ENCODE measurements at regions not wholly inside any gene's neighbourhood (a gene's known extent, or its start where the extent isn't known, plus 50 kb on each side); places are given as distances from the start of the nearest gene placed in this dataset.
"Not testable (repeated sequence)": the region's sequence is repeated elsewhere in the genome, so short reads cannot be mapped to it uniquely, and the experiment has no call there.

GRCh38 chr2:60230596-60230995, 322.9 kb downstream of the BCL11A start:
- no peak for DNase-seq

DNA sequence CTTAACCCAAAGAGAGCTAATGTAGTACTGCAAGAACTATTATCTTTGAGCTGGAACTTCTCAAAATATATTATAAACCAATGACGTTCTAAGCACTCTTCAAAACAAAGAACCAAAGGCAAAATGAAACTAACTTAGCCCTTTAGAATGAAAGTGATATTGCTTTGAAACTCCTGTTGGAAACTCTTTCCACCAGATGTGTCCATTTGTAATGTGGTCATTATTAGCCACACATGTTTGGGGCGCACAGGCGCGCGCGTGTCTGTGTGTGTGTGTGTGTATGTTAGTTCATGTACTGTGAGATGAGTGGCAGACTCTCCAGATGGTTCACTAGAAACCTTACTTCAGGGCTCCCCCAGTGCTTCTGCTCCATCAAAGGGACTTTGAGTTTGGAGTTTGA, 323.4 kb downstream of the BCL11A start:
- no peak for DNase-seq

DNA sequence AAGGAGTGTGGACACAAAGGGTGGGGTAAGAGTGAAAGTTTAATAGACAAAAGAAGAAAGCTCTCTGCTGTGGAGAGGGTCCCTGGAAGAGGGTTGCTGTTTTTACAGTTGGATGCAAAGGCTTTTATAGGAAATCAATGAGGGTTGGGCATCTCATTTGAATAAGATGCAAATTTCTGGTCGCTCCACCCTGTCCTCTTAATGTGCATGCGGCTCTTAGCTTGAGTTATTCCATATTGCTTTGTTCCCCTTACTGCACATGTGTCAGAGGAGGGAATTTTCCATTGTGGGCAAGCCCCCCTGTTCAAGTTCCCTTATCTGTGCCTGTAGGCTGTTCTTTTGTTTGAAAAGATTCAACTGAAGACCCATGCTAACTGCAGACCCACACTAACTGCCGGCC, 326.5 kb downstream of the BCL11A start:
- DNase-seq = no peak

GRCh38 chr2:60226191-60226590, 327.3 kb downstream of the BCL11A start:
- no peak for DNase-seq

DNA sequence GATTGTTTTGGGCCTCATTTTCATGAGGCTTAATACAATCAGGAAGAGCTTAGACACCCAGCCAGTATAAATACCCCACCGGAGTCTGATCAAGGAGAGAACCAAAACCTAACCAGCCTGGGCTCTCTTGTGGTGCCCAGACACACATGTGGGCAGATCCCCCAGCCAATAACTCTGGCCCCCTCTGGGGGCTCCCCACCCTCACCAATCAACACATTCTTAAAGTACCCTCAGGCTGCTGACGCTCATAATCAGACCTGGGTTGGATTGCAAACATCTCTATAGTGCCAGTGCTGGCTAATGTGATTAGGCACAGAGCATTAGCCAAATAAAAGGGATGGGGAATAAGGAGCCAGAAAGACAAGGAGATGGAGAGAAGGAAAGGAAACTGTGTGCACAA, 329.6 kb downstream of the BCL11A start:
- DNase-seq = no peak

DNA sequence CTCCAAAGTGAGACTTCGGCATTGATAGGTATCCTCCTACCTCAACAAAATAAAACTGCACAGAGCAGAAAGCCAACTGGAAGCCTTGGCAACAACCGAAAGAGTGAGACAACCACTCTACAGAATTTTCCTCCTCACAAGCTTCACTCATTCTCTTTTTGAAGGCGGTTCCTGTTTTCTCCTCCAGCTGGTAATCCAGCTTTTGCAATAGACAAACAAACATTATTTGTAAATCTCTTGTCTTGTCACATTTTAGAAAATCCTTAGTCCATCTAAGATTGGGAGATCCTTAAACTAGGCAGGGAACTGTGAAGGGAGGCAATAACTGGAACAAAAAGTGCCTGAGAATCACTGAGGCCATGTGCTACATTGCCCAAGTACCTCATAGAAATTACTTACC, 332.4 kb downstream of the BCL11A start:
- DNase-seq = no peak

DNA sequence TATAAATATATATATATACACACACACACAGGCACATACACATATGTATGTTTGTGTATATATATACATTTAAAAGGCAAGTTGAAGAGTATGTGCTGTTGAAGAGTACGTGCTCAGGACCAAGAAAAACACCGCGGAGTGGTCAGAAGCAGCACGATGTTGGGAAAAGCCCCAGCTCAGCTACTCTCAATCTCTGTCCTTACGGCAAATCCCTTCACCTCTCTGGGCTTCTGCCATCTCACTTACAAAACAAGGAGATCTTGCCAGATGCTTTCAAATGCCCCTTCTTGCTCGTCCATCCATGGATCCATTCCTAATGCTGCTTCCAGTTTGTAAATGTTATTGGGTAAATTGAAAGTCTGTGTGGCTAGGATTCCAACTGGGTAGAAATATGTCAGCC, 333.9 kb downstream of the BCL11A start:
- no peak for DNase-seq

DNA sequence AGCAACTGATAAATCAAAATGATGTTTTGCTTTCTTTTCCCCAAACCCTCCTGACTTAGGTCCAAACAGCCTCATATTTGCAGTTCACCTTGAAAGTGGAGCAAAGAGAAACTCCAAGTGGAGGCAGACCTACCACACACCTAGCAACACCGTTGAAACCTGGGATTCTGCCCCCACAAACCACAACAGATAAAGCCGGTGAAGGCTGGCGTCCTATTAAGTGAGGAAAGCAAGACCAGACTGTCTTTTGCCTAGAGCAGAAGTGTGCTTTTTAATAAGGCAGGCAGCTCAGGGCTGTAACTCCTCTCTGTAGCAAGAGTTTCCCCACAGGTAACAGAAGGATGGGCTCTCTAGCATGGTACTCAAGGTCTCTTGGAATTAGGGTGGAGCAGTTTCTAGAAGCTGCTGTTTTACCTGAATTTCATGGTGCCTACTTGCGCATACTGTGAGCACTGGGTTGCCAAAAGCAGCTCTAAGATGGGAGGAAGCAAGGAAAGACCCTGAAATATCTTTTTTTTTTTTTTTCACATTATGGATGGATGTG, 336.9 kb downstream of the BCL11A start:
- no peak for DNase-seq

GRCh38 chr2:60215386-60215901, 338.0 kb downstream of the BCL11A start:
- no peak for DNase-seq

GRCh38 chr2:60214626-60214875, 338.9 kb downstream of the BCL11A start:
- no peak for DNase-seq

GRCh38 chr2:60213865-60214625, 339.4 kb downstream of the BCL11A start:
- DNase-seq = no peak

DNA sequence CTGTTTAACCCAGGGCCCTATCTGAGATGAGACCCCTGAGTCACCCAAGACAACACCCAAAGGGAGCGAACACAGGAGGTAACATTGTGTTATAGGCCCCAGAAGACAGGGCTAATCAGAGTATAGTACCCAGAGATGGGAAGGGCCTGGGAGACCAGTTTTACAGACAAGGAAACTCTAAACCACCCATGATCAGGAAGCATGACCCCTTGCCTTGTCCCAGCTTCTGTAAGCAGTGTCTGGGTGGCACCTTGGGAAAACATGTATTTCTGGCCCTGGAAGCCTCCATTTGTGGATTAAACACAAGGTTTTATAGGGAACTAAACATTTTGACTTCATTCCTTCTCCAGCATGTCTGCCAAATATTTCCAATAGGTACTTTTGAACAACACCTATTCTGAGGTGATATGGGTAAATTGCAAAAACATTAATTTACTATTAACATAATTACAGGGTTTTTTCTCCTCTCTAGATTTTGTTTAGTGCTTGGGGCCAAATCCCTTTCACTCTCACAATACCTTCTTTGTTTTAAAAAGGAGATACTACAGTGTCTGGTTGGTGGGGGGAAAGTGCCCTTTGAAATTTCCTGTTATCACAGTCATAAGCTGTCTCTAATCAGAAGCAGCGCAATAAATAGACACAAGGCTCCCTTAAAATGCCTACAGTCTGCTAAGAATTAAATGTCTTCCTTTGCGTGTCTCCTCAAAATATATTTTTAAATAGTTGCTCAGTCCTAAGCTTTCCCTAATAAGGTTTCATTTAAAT, 341.1 kb downstream of the BCL11A start:
- DNase-seq = no peak

DNA sequence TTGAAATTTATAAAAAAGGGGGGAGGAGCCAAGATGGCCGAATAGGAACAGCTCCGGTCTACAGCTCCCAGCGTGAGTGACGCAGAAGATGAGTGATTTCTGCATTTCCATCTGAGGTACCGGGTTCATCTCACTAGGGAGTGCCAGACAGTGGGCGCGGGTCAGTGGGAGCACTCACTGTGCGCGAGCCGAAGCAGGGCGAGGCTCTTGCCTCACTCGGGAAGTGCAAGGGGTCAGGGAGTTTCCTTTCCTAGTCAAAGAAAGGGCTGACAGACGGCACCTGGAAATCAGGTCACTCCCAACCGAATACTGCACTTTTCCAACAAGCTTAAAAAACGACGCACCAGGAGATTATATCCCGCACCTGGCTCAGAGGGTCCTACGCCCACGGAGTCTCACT, 364.4 kb downstream of the BCL11A start:
- not testable (repeated sequence) for DNase-seq

DNA sequence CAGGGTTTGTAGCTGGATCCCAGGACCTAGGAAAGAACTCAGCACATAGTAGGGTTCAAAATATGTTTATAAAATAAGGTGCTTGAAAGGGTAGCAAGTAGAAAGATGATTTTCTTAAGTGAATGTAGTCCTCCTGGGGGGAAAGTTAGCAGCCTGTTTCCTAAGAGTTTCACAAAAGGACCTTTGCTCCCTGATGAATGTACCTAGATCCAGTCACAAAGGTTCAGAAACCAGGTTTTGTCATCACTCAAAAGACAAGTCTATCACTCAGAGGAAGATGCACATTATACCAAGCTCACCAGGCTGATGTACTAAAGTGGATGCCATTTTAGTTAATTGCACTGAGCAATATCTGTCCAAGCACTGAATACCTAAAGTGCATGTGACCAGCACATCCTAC, 378.2 kb downstream of the BCL11A start:
- DNase-seq = no peak

DNA sequence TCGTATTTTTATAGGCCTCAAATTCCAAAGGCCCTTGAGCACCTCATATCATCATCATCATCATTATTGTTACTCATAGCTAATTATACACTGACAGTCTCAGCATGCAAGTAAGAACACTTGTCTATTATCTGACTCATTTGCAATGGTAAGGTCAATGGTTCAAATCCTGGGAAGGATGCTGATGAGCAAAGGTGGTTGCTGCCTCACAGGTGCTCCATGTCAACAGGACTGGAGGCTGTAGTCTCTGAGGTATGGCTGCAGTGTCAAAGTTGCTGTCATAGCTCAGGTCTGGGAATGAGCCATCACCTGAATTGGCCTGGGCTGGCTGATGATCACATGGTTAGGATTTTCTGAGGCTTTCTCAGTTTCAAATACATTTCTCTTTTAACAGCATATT, 379.3 kb downstream of the BCL11A start:
- no peak for DNase-seq

DNA sequence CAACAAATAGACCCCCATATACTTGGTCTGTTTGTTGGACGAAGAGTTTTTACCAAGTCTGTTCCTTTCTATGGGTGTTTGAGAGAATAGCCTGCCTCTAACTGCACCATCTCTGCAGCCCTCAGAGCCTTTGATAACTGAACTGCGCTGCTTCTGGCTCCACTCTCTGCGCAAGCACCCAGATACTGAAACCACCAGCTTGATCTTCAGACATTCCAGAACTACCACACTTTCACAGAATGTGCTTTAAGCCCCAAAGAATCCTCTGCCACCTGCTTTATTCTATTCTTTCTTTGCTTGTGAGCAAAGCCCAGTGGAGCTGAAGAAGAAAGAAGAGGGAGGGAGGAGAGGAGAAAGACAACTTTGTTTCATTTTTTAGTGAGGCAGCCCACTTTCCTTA, 380.7 kb downstream of the BCL11A start:
- no peak for DNase-seq

- no peak for DNase-seq
Measured at GRCh38 chr2:60170272-60170671, 383.2 kb downstream of the BCL11A start.

DNA sequence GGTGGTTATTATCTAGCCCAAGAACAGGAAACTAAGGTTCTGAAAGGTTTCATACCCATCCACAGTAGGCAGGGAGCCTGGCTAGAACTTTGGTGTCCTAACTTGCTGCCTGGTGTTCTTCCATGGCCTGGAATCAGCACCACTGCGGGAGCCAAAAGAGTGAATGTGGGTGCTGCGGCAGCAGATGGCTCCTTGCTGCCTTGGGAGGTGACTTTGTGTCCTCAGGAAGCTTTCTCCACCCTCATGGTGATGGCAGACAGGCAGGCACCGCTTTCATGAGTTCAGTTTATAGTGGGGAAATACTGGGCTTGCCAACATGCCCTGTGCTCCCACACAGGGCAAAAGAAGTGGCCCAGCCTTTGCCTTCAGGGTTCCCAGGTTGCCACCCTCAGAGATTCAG, 385.2 kb downstream of the BCL11A start:
- no peak for DNase-seq

GRCh38 chr2:60167089-60167488, 386.4 kb downstream of the BCL11A start:
- DNase-seq = no peak

- DNase-seq = no peak
Measured at GRCh38 chr2:60163691-60164090, 389.8 kb downstream of the BCL11A start.

DNA sequence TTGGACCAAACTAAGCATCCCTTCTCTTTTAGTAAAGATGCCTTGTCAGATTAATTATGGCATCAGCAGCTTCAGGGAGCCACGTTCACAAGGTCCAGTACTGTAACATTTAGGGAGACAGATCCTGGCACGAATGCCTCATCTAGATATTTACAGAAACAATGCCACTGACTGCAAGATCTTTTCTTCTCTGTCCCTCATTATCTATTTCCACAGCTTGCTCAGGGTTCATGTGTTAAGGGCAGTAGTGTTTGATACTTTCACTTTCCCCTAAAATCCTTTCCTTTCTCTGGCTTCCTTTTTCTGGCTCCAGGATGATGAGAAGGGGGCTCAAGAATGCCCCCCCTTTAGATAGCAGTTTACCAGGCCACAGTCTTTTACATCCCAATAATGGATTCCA, 393.9 kb downstream of the BCL11A start:
- no peak for DNase-seq

- no peak for DNase-seq
Measured at GRCh38 chr2:60158262-60158661, 395.2 kb downstream of the BCL11A start.

DNA sequence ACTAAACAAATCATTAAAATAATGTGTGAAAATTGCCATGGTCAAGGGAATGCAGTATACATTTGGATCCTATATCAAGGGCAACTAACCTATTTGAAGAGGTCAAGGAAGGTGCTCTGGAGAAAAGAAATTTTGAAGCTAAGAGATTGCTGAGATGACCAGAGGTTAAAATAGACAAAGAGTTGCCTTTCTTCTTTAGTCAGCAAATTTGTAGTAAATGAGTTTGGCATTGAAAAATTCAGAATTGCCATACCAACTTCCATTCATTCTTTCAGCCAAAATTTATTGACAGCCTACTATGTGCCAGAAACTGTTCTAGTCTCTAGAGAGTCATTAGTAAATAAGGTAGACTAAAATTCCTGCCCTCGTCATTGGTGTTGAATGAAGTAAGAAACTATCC, 396.2 kb downstream of the BCL11A start:
- no peak for DNase-seq

DNA sequence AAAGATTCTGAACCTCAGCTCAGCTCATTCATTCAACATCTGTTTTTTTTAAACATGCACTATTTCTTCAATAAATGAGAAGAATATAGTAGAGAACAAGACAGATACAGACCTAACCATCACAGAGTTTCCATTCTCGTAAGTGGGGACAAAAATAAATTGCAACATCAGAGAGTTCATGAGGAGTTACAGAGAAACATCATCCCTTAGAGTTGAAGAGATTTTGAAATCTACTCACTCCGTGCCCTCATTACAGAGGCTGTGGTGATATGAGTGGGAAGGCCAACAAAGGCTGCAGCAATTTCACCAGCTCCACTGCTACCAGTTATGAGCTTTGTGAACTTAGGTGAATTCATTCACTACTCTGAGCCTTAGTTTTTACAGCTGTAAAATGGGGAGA, 399.3 kb downstream of the BCL11A start:
- no peak for DNase-seq
